ENCODE measurements at regions not wholly inside any gene's neighbourhood (a gene's known extent, or its start where the extent isn't known, plus 50 kb on each side); places are given as distances from the start of the nearest gene placed in this dataset.

DNA sequence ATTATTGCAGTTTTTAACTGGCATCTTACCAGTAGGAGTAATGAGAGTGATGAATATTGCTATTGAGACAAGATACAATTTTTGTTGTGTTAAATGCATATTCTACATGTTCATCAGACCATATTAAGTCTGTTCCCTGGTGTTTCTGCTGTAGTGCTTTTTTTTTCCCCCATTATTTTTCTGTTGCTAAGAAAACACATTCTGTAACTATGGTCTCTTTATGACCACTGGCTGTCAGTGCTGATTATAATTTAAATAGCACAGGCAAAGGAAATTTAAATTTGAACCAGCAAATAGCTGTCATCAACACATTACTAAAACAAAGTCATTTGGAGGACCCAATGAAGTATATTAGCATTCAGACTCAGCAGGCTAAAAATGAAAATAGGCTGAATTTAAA, 98.3 kb upstream of the ANKRD50 start:
- TF ChIP-seq, protein P1, sequence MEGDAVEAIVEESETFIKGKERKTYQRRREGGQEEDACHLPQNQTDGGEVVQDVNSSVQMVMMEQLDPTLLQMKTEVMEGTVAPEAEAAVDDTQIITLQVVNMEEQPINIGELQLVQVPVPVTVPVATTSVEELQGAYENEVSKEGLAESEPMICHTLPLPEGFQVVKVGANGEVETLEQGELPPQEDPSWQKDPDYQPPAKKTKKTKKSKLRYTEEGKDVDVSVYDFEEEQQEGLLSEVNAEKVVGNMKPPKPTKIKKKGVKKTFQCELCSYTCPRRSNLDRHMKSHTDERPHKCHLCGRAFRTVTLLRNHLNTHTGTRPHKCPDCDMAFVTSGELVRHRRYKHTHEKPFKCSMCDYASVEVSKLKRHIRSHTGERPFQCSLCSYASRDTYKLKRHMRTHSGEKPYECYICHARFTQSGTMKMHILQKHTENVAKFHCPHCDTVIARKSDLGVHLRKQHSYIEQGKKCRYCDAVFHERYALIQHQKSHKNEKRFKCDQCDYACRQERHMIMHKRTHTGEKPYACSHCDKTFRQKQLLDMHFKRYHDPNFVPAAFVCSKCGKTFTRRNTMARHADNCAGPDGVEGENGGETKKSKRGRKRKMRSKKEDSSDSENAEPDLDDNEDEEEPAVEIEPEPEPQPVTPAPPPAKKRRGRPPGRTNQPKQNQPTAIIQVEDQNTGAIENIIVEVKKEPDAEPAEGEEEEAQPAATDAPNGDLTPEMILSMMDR (conservative IDR thresholded peaks at IDR 0.05; ENCODE audit: low read length) = no peak
- H3K4me3 ChIP-seq (ENCODE audit: low read length) = no peak overlapping the region

DNA sequence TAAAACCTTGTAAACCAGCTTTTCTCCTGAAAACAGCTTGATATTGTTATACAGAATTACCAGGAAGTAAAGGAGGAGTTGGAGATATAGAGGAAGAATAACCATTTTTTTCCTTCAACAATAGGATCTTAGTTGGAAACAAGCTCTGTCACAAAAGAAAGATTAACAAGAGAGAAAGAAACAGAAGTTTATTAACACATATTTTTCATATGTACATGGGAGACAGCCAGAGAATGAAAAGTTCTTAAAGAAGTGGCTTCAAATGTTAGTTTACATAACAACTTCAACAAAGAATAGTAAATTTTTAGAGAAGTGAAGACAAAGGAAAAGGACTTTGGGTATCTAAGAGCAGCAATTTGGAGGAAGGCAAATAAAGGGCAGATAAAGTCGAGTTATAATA, 94.9 kb upstream of the ANKRD50 start:
- no peak for DNase-seq (ENCODE audit: low read depth)
- TF ChIP-seq, protein P1 (conservative IDR thresholded peaks at IDR 0.05; ENCODE audit: low read length) = no peak
- H3K4me3 ChIP-seq (ENCODE audit: low read length) = no peak overlapping the region

More for the DNA sequence above, 98.3 kb upstream of the ANKRD50 start:
- DNase-seq (ENCODE audit: low read depth) = no peak

DNA sequence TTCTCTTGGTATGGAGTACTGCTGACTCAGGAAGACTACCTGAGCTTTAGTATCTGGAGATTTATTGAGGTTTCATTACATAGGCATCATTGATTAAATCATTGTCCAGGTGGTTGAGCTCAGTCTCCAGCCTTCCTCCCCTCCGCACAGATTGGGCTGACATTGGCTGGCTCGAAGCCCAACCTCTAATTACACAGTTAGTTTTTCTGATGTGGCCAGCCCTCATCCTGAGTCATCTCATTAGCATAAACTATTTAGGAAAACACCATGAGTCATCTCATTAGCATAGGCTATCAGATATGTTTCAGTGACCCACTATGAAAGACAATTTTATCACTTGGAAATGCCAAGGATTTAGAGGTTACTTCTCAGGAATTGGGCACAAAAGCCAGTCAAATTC, 93.9 kb upstream of the ANKRD50 start:
- DNase-seq (ENCODE audit: low read depth) = no peak
- TF ChIP-seq, protein P1 (conservative IDR thresholded peaks at IDR 0.05; ENCODE audit: low read length) = no peak
- H3K4me3 ChIP-seq (ENCODE audit: low read length) = no peak overlapping the region

DNA sequence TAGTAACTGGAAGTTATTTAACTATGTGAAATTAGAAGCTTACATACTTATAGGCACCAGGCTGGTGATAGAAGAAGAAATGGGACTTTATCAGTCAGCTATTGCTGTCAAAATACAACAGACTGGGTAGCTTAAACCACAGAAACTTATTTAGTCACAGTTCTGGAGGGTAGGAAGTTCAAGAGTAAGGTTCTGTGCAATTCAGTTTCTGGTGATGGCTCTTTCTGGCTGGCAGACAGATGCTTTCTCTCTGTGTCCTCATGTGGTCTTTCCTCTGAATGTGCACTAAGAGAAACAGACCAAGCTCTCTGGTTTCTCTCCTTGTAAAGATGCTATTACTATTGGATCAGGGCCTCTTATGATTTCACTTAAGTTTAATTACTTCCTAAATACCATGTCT, 92.1 kb upstream of the ANKRD50 start:
- TF ChIP-seq, protein P1 (conservative IDR thresholded peaks at IDR 0.05; ENCODE audit: low read length) = no peak
- DNase-seq (ENCODE audit: low read depth) = peak; percentile 8
- no peak overlapping the region for H3K4me3 ChIP-seq (ENCODE audit: low read length)

DNA sequence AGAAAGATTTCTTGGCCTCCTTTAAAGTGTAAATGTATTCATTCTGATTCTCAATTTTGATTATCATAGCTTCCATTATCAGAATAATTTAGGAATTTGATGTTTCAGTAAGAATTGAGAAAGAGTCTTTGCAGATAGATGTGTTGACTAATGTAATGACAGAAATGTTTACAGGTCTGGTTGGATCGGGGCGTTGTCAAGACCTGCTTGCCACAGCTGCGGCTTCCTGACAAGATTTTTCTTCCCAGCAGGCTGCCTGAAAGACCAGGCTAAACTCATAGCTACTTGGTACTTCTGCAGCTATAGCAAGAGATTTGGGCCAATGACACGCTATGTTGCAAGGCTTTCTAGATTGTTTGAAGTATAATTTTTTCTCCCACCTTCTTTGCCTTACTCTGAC, 91.5 kb upstream of the ANKRD50 start:
- no peak for DNase-seq (ENCODE audit: low read depth)
- TF ChIP-seq, protein P1 (conservative IDR thresholded peaks at IDR 0.05; ENCODE audit: low read length) = no peak
- H3K4me3 ChIP-seq (ENCODE audit: low read length) = no peak overlapping the region

DNA sequence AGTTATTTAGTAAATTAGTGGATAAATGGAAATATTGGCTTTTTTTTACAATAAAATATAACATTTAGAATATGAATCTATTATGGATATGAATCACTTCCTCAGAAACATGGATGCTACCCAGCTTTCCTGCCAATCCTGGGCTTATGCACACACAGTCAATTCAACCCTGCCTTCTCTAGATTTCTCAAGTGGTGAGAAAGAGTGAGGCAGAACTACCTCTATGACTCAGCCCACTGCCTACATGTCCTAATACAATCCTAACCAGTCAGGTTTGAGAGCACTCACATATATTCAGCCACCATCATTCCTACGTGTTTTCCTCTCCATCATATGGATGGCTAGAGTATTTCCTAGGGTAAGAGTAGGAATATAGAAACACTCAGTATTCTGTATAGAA, 91.1 kb upstream of the ANKRD50 start:
- no peak for DNase-seq (ENCODE audit: low read depth)
- H3K4me3 ChIP-seq (ENCODE audit: low read length) = no peak overlapping the region
- TF ChIP-seq, protein P1 (conservative IDR thresholded peaks at IDR 0.05; ENCODE audit: low read length) = no peak

DNA sequence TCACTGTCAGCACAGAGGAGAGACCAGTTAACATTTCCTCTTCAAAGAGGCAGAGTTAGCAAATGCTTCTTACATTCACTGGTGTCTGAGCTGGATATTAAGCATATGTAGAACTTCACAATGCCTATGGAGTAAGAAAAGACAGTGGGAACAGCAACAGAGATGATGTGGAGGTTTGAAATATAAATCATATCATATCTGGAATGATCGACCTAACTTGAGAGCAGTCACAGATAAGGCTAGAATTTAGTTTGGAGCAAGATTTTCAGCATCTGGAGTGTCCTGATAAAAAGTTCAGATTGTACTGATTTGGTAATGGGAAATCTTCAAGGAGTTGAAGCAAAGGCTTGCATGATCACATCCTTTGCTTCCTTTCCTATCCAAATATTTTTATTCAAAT, 90.5 kb upstream of the ANKRD50 start:
- DNase-seq (ENCODE audit: low read depth) = no peak
- H3K4me3 ChIP-seq (ENCODE audit: low read length) = no peak overlapping the region
- TF ChIP-seq, protein P1 (conservative IDR thresholded peaks at IDR 0.05; ENCODE audit: low read length) = no peak
